ENCODE measurements at regions not wholly inside any gene's neighbourhood (a gene's known extent, or its start where the extent isn't known, plus 50 kb on each side); places are given as distances from the start of the nearest gene placed in this dataset.

GRCh38 chr4:23166919-23167318 is 474.2 kb downstream of the GBA3 start:
- H3K27ac Mint-ChIP-seq: no peak overlapping the region
- CTCF ChIA-PET: interaction anchor here in 1 of 2 donors (0.6 kb wide), 1 partner anchor 33 kb away, joined by 3 read pairs; no protein-coding TSS in a partner anchor
- POLR2A ChIA-PET: no interaction called here
- DNase-seq: no peak
- no peak overlapping the region for H3K4me3 Mint-ChIP-seq
- no peaks in the 10 kb centered on the region for H3K4me1 ChIP-seq (ENCODE audit: control insufficient read depth in 1 of 2, extremely low read depth in 1 of 2, insufficient read depth in 2 of 2, low read length in 2 of 2)
- H3K27me3 ChIP-seq (replicated peaks in 1 of 2; ENCODE audit: control insufficient read depth in 2 of 2, extremely low read depth in 1 of 2, insufficient read depth in 2 of 2, low read length in 1 of 2): no peaks in the 10 kb centered on the region
- H3K27ac ChIP-seq (ENCODE audit: low read length): no peak overlapping the region
- H3K9me3 Mint-ChIP-seq: peaks cover 0 to 12% (median 2%) of the 10 kb centered on the region in 3 donors
- no peaks in the 10 kb centered on the region for H3K4me1 Mint-ChIP-seq
- no peak overlapping the region for H3K4me3 ChIP-seq (ENCODE audit: control insufficient read depth in 1 of 2, extremely low read depth in 1 of 2, low read length in 1 of 2)
- no CpG with 5 or more reads among the region's 1 CpG for WGBS (ENCODE audit: insufficient coverage)
- ATAC-seq (replicated peaks in 1 of 4): no peak
- H3K36me3 Mint-ChIP-seq: no peaks in the 10 kb centered on the region
- no peaks in the 10 kb centered on the region for H3K9me3 ChIP-seq
- no peaks in the 10 kb centered on the region for H3K36me3 ChIP-seq (ENCODE audit: control insufficient read depth in 2 of 2, extremely low read depth in 1 of 2, insufficient read depth in 1 of 2, low read length in 1 of 2)
- H3K27me3 Mint-ChIP-seq: no peaks in the 10 kb centered on the region

- Histone ChIP-seq H3K4me3 (ENCODE audit: control insufficient read depth in 1 of 2, extremely low read depth in 1 of 2, low read length in 1 of 2) (no peak overlapping the region), H3K36me3 (ENCODE audit: control insufficient read depth in 2 of 2, extremely low read depth in 1 of 2, insufficient read depth in 1 of 2, low read length in 1 of 2) (no peaks in the 10 kb centered on the region), H3K27me3 (replicated peaks in 1 of 2; ENCODE audit: control insufficient read depth in 2 of 2, extremely low read depth in 1 of 2, insufficient read depth in 2 of 2, low read length in 1 of 2) (no peaks in the 10 kb centered on the region), H3K4me1 (ENCODE audit: control insufficient read depth in 1 of 2, extremely low read depth in 1 of 2, insufficient read depth in 2 of 2, low read length in 2 of 2) (no peaks in the 10 kb centered on the region), H3K9me3 (no peaks in the 10 kb centered on the region), H3K27ac (ENCODE audit: low read length) (no peak overlapping the region)
- Mint-ChIP-seq H3K36me3 (no peaks in the 10 kb centered on the region), H3K27me3 (no peaks in the 10 kb centered on the region), H3K27ac (no peak overlapping the region), H3K4me3 (no peak overlapping the region), H3K4me1 (no peaks in the 10 kb centered on the region), H3K9me3 (peaks cover 0 to 8% (median 0%) of the 10 kb centered on the region in 3 donors)
- ChIA-PET POLR2A (interaction anchor here in 1 of 2 donors (0.7 kb wide), 1 partner anchor 210 kb away, joined by 3 read pairs; no protein-coding TSS in a partner anchor), CTCF (interaction anchor here in 1 of 2 donors (0.6 kb wide), 1 partner anchor 32 kb away, joined by 3 read pairs; no protein-coding TSS in a partner anchor)
- ATAC-seq (replicated peaks in 1 of 4) (no peak), DNase-seq (no peak)
- no CpG with 5 or more reads among the region's 5 CpGs for WGBS (ENCODE audit: insufficient coverage)
These were observed 473.7 kb downstream of the GBA3 start for GRCh38 chr4:23166407-23166806.

GRCh38 chr4:23165669-23166068 is 472.9 kb downstream of the GBA3 start:
- H3K27me3 Mint-ChIP-seq: peaks cover 0 to under 1% of the 10 kb centered on the region in 2 donors
- Histone ChIP-seq H3K4me1 (ENCODE audit: control insufficient read depth in 1 of 2, extremely low read depth in 1 of 2, insufficient read depth in 2 of 2, low read length in 2 of 2) (no peaks in the 10 kb centered on the region), H3K27ac (ENCODE audit: low read length) (no peak overlapping the region), H3K4me3 (ENCODE audit: control insufficient read depth in 1 of 2, extremely low read depth in 1 of 2, low read length in 1 of 2) (no peak overlapping the region), H3K9me3 (no peaks in the 10 kb centered on the region), H3K36me3 (ENCODE audit: control insufficient read depth in 2 of 2, extremely low read depth in 1 of 2, insufficient read depth in 1 of 2, low read length in 1 of 2) (no peaks in the 10 kb centered on the region), H3K27me3 (replicated peaks in 1 of 2; ENCODE audit: control insufficient read depth in 2 of 2, extremely low read depth in 1 of 2, insufficient read depth in 2 of 2, low read length in 1 of 2) (no peaks in the 10 kb centered on the region)
- no peaks in the 10 kb centered on the region for H3K36me3 Mint-ChIP-seq
- no peaks in the 10 kb centered on the region for H3K4me1 Mint-ChIP-seq
- H3K27ac Mint-ChIP-seq: no peak overlapping the region
- POLR2A ChIA-PET: interaction anchor here in 1 of 2 donors (0.7 kb wide), 1 partner anchor 210 kb away, joined by 3 read pairs; no protein-coding TSS in a partner anchor
- DNase-seq (no peak), ATAC-seq (replicated peaks in 1 of 4) (no peak)
- H3K9me3 Mint-ChIP-seq: peaks cover 0 to 11% (median 0%) of the 10 kb centered on the region in 3 donors
- no CpG with 5 or more reads among the region's 1 CpG for WGBS (ENCODE audit: insufficient coverage)
- H3K4me3 Mint-ChIP-seq: no peak overlapping the region
- CTCF ChIA-PET: no interaction called here

GRCh38 chr4:23163647-23164436 is 471.1 kb downstream of the GBA3 start:
- ATAC-seq (replicated peaks in 1 of 4) (no peak), DNase-seq (no peak)
- no peak overlapping the region for H3K27ac ChIP-seq (ENCODE audit: low read length)
- 67% methylated on average over 3 of the region's 6 CpGs for WGBS (ENCODE audit: insufficient coverage)
- peaks cover 0 to 11% (median 0%) of the 10 kb centered on the region in 3 donors for H3K9me3 Mint-ChIP-seq
- H3K9me3 ChIP-seq: no peaks in the 10 kb centered on the region
- CTCF ChIA-PET: interaction anchor here in 1 of 2 donors (1.1 kb wide), 1 partner anchor 11 kb away, joined by 3 read pairs; no protein-coding TSS in a partner anchor
- POLR2A ChIA-PET: no interaction called here
- H3K4me1 ChIP-seq (ENCODE audit: control insufficient read depth in 1 of 2, extremely low read depth in 1 of 2, insufficient read depth in 2 of 2, low read length in 2 of 2): no peaks in the 10 kb centered on the region
- H3K4me3 ChIP-seq (ENCODE audit: control insufficient read depth in 1 of 2, extremely low read depth in 1 of 2, low read length in 1 of 2): no peak overlapping the region
- peaks cover 0 to 3% of the 10 kb centered on the region in 2 donors for H3K27me3 Mint-ChIP-seq
- H3K4me1 Mint-ChIP-seq: no peaks in the 10 kb centered on the region
- H3K36me3 ChIP-seq (ENCODE audit: control insufficient read depth in 2 of 2, extremely low read depth in 1 of 2, insufficient read depth in 1 of 2, low read length in 1 of 2): no peaks in the 10 kb centered on the region
- H3K36me3 Mint-ChIP-seq: no peaks in the 10 kb centered on the region
- no peak overlapping the region for H3K4me3 Mint-ChIP-seq
- H3K27ac Mint-ChIP-seq: no peak overlapping the region
- no peaks in the 10 kb centered on the region for H3K27me3 ChIP-seq (replicated peaks in 1 of 2; ENCODE audit: control insufficient read depth in 2 of 2, extremely low read depth in 1 of 2, insufficient read depth in 2 of 2, low read length in 1 of 2)

- ChIA-PET CTCF (no interaction called here), POLR2A (no interaction called here)
- Mint-ChIP-seq H3K4me1 (no peaks in the 10 kb centered on the region), H3K27me3 (peaks cover 0 to 7% of the 10 kb centered on the region in 2 donors), H3K9me3 (peaks cover 0 to 11% (median 3%) of the 10 kb centered on the region in 3 donors), H3K36me3 (no peaks in the 10 kb centered on the region), H3K4me3 (no peak overlapping the region), H3K27ac (no peak overlapping the region)
- Histone ChIP-seq H3K36me3 (ENCODE audit: control insufficient read depth in 2 of 2, extremely low read depth in 1 of 2, insufficient read depth in 1 of 2, low read length in 1 of 2) (no peaks in the 10 kb centered on the region), H3K27ac (ENCODE audit: low read length) (no peak overlapping the region), H3K4me3 (ENCODE audit: control insufficient read depth in 1 of 2, extremely low read depth in 1 of 2, low read length in 1 of 2) (no peak overlapping the region), H3K4me1 (ENCODE audit: control insufficient read depth in 1 of 2, extremely low read depth in 1 of 2, insufficient read depth in 2 of 2, low read length in 2 of 2) (no peaks in the 10 kb centered on the region), H3K9me3 (no peaks in the 10 kb centered on the region), H3K27me3 (replicated peaks in 1 of 2; ENCODE audit: control insufficient read depth in 2 of 2, extremely low read depth in 1 of 2, insufficient read depth in 2 of 2, low read length in 1 of 2) (no peaks in the 10 kb centered on the region)
- DNase-seq: no peak
- no CpG with 5 or more reads among the region's 2 CpGs for WGBS (ENCODE audit: insufficient coverage)
- ATAC-seq (replicated peaks in 1 of 4): no peak
These were observed 469.5 kb downstream of the GBA3 start for GRCh38 chr4:23162275-23162674.

- Mint-ChIP-seq H3K27ac (no peak overlapping the region), H3K4me1 (no peaks in the 10 kb centered on the region), H3K36me3 (no peaks in the 10 kb centered on the region), H3K9me3 (peaks cover 0 to 11% (median 3%) of the 10 kb centered on the region in 3 donors), H3K27me3 (peaks cover 0 to 7% of the 10 kb centered on the region in 2 donors), H3K4me3 (no peak overlapping the region)
- no peak overlapping the region for H3K4me3 ChIP-seq (ENCODE audit: control insufficient read depth in 1 of 2, extremely low read depth in 1 of 2, low read length in 1 of 2)
- no CpG with 5 or more reads among the region's 3 CpGs for WGBS (ENCODE audit: insufficient coverage)
- H3K36me3 ChIP-seq (ENCODE audit: control insufficient read depth in 2 of 2, extremely low read depth in 1 of 2, insufficient read depth in 1 of 2, low read length in 1 of 2): no peaks in the 10 kb centered on the region
- no peak overlapping the region for H3K27ac ChIP-seq (ENCODE audit: low read length)
- ChIA-PET POLR2A (no interaction called here), CTCF (no interaction called here)
- H3K9me3 ChIP-seq: no peaks in the 10 kb centered on the region
- H3K27me3 ChIP-seq (replicated peaks in 1 of 2; ENCODE audit: control insufficient read depth in 2 of 2, extremely low read depth in 1 of 2, insufficient read depth in 2 of 2, low read length in 1 of 2): no peaks in the 10 kb centered on the region
- DNase-seq (no peak), ATAC-seq (replicated peaks in 1 of 4) (no peak)
- H3K4me1 ChIP-seq (ENCODE audit: control insufficient read depth in 1 of 2, extremely low read depth in 1 of 2, insufficient read depth in 2 of 2, low read length in 2 of 2): no peaks in the 10 kb centered on the region
These were observed 469.1 kb downstream of the GBA3 start for GRCh38 chr4:23161787-23162186.
